WERI-Rb-1 (cell line): ENCODE measurements at regions not wholly inside any gene's neighbourhood (a gene's known extent, or its start where the extent isn't known, plus 50 kb on each side); places are given as distances from the start of the nearest gene placed in this dataset.

ENCODE experiments used
- DNase-seq: peaks from one replicate; pipeline ENCODE4 v3.0.0-alpha.2; 2020
- H3K27ac ChIP-seq: fragments of 250-450 bp; sonication (Bioruptor Pico); 2 replicates; pipeline ENCODE4 v1.5.1; 2020; ENCODE audit warnings: mild to moderate bottlenecking, moderate library complexity
- H3K27me3 ChIP-seq: fragments of 250-450 bp; sonication (Bioruptor Pico); 2 replicates; pipeline ENCODE4 v1.5.1; 2021; ENCODE audit warnings: mild to moderate bottlenecking, low read depth, moderate library complexity; ENCODE audit not compliant: insufficient read depth, severe bottlenecking
- H3K36me3 ChIP-seq: fragments of 250-450 bp; sonication (Bioruptor Pico); 2 replicates; pipeline ENCODE4 v1.5.1; 2020; ENCODE audit warnings: mild to moderate bottlenecking, moderate library complexity
- H3K4me3 ChIP-seq: 2 replicates; pipeline ENCODE4 v1.5.1; 2011; ENCODE audit warnings: low read depth, mild to moderate bottlenecking, control low read depth, low read length
- H3K9me3 ChIP-seq: fragments of 250-450 bp; sonication (Bioruptor Pico); 2 replicates; pipeline ENCODE4 v1.5.1; 2021; ENCODE audit warnings: mild to moderate bottlenecking, moderate library complexity; ENCODE audit not compliant: severe bottlenecking
- CTCF ChIP-seq: IDR thresholded peaks from 2 replicates; pipeline ENCODE4 v1.5.1; 2011; ENCODE audit warnings: low read depth, mild to moderate bottlenecking, control low read depth, inconsistent platforms, low read length

- H3K36me3 ChIP-seq: no peaks in the 10 kb centered on the region
- H3K27ac ChIP-seq: no peak overlapping the region
- H3K4me3 ChIP-seq: no peak overlapping the region
- H3K9me3 ChIP-seq: no peaks in the 10 kb centered on the region
- TF ChIP-seq CTCF: no peak
- H3K27me3 ChIP-seq: peaks cover 57% of the 10 kb centered on the region
- DNase-seq: no peak
Observed at GRCh38 chr14:54050759-54051158, 94.1 kb upstream of the BMP4 start.

GRCh38 chr14:54052696-54053385 is 96.2 kb upstream of the BMP4 start:
- H3K27me3 ChIP-seq: peaks cover 53% of the 10 kb centered on the region
- no peak for TF ChIP-seq CTCF
- H3K4me3 ChIP-seq: no peak overlapping the region

DNA sequence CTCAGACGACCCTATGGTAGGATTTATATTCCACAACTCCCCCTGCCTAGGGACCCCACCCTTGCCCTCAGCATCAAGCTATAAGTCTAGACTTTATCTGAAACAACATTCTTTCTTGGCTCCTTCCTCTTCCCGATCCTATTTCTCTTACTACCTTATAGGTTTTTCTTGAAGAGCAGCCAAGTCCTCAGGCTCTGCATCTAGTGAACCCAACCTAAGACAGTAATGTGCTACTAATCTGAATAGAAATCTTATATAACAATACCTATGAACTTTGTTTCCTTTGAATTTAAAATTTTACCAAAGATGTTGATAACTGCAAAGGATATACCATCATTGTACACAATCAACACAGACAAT is 96.7 kb upstream of the BMP4 start:
- Histone ChIP-seq H3K27ac (no peak overlapping the region), H3K27me3 (peaks cover 48% of the 10 kb centered on the region), H3K4me3 (no peak overlapping the region), H3K36me3 (no peaks in the 10 kb centered on the region), H3K9me3 (no peaks in the 10 kb centered on the region)
- TF ChIP-seq CTCF: no peak
- no peak for DNase-seq

More at GRCh38 chr14:54052696-54053385, 96.2 kb upstream of the BMP4 start:
- DNase-seq: no peak
- Histone ChIP-seq H3K27ac (no peak overlapping the region), H3K9me3 (no peaks in the 10 kb centered on the region), H3K36me3 (no peaks in the 10 kb centered on the region)

GRCh38 chr14:54058505-54058904 is 101.9 kb upstream of the BMP4 start:
- no peak overlapping the region for H3K4me3 ChIP-seq
- no peak for DNase-seq
- no peaks in the 10 kb centered on the region for H3K36me3 ChIP-seq
- TF ChIP-seq CTCF: no peak
- no peak overlapping the region for H3K27ac ChIP-seq
- no peaks in the 10 kb centered on the region for H3K9me3 ChIP-seq
- H3K27me3 ChIP-seq: peaks cover 46% of the 10 kb centered on the region

- no peak overlapping the region for H3K4me3 ChIP-seq
- no peaks in the 10 kb centered on the region for H3K9me3 ChIP-seq
- peaks cover 40% of the 10 kb centered on the region for H3K27me3 ChIP-seq
- no peak for TF ChIP-seq CTCF
- no peak for DNase-seq
- H3K36me3 ChIP-seq: no peaks in the 10 kb centered on the region
- no peak overlapping the region for H3K27ac ChIP-seq
Observed at GRCh38 chr14:54083549-54084239, 127.1 kb upstream of the BMP4 start.
